CD14-positive monocyte (primary cell): ENCODE measurements at regions not wholly inside any gene's neighbourhood (a gene's known extent, or its start where the extent isn't known, plus 50 kb on each side); places are given as distances from the start of the nearest gene placed in this dataset.

ENCODE experiments used
- DNase-seq, 3 donors: peaks; one replicate each; pipeline ENCODE4 v3.0.0-alpha.2; 2011 to 2022
- H2AFZ ChIP-seq: 2 replicates; pipeline ENCODE4 v1.6.0; 2012; ENCODE audit warnings: mild to moderate bottlenecking, low read depth, low read length, inconsistent platforms; ENCODE audit not compliant: insufficient read depth, poor library complexity, severe bottlenecking
- H3K27ac ChIP-seq, 2 donors: 1 replicate in 1 of 2; 2 replicates in 1 of 2; pipeline ENCODE4 v1.5.1; 2012 to 2013; ENCODE audit warnings: low read length in 2 of 2, control low read depth in 1 of 2, inconsistent platforms in 1 of 2, low read depth in 1 of 2, mild to moderate bottlenecking in 1 of 2
- H3K27me3 ChIP-seq, 2 donors: one replicate each; pipeline versions ENCODE4 v1.6.0 to v1.6.1; 2011 to 2013; ENCODE audit warnings: low read length in 2 of 2; ENCODE audit not compliant: control insufficient read depth in 2 of 2, insufficient read depth in 2 of 2
- H3K36me3 ChIP-seq, 2 donors: replicated peaks in 1 of 2; 1 replicate in 1 of 2; 2 replicates in 1 of 2; pipeline versions ENCODE4 v1.5.1 to v1.6.1; 2012 to 2013; ENCODE audit warnings: low read length in 2 of 2, control low read depth in 1 of 2, inconsistent platforms in 1 of 2, mild to moderate bottlenecking in 1 of 2; ENCODE audit not compliant: insufficient read depth in 2 of 2, control insufficient read depth in 1 of 2
- H3K4me1 ChIP-seq, 2 donors: 1 replicate in 1 of 2; 2 replicates in 1 of 2; pipeline versions ENCODE4 v1.5.1 to v1.6.1; 2012 to 2013; ENCODE audit warnings: low read length in 2 of 2, control low read depth in 1 of 2, inconsistent platforms in 1 of 2, mild to moderate bottlenecking in 1 of 2, moderate library complexity in 1 of 2; ENCODE audit not compliant: insufficient read depth in 2 of 2, control insufficient read depth in 1 of 2
- H3K4me2 ChIP-seq: replicated peaks from 2 replicates; pipeline ENCODE3; 2012; ENCODE audit warnings: low read length, moderate library complexity, mild to moderate bottlenecking; ENCODE audit not compliant: poor library complexity, severe bottlenecking; ENCODE audit errors: extremely low read depth
- H3K4me3 ChIP-seq, 3 experiments: fragments of 200-600 bp in 1 of 3; sonication (generic) in 1 of 3; replicated peaks in 1 of 3; 1 replicate in 2 of 3; 2 replicates in 1 of 3; pipeline ENCODE4 v1.5.1; 2011 to 2013; ENCODE audit warnings: low read length in 3 of 3, mild to moderate bottlenecking in 3 of 3, control low read depth in 2 of 3, low read depth in 2 of 3, inconsistent platforms in 1 of 3, moderate library complexity in 1 of 3
- H3K79me2 ChIP-seq: 2 replicates; pipeline ENCODE4 v1.6.0; 2012; ENCODE audit warnings: mild to moderate bottlenecking, control low read depth, inconsistent platforms, low read length, moderate library complexity; ENCODE audit not compliant: insufficient read depth
- H3K9ac ChIP-seq: 2 replicates; pipeline ENCODE4 v1.6.0; 2017; ENCODE audit warnings: low read length, mild to moderate bottlenecking; ENCODE audit not compliant: insufficient read depth, poor library complexity, severe bottlenecking
- H3K9me3 ChIP-seq, 2 donors: replicated peaks in 1 of 2; 1 replicate in 1 of 2; 2 replicates in 1 of 2; pipeline versions ENCODE4 v1.5.1 to v1.6.1; 2012 to 2013; ENCODE audit warnings: low read length in 2 of 2, control low read depth in 1 of 2; ENCODE audit not compliant: control insufficient read depth in 1 of 2, insufficient read depth in 1 of 2
- H4K20me1 ChIP-seq: 2 replicates; pipeline ENCODE4 v1.6.0; 2012; ENCODE audit warnings: mild to moderate bottlenecking, low read length, control low read depth, moderate library complexity; ENCODE audit not compliant: insufficient read depth
- H3K27ac Mint-ChIP-seq, 7 donors: one replicate each; pipeline ENCODE4 v1.8.0; 2020; ENCODE audit warnings: mild to moderate bottlenecking in 7 of 7, mixed read lengths in 7 of 7, moderate library complexity in 6 of 7, inconsistent platforms in 2 of 7
- H3K27me3 Mint-ChIP-seq, 3 donors: one replicate each; pipeline ENCODE4 v1.8.0; 2021 to 2022; ENCODE audit warnings: low read depth in 3 of 3, mild to moderate bottlenecking in 3 of 3, mixed read lengths in 3 of 3, moderate library complexity in 3 of 3, inconsistent platforms in 1 of 3
- H3K36me3 Mint-ChIP-seq, 2 donors: one replicate each; pipeline ENCODE4 v1.8.0; 2020; ENCODE audit warnings: mixed read lengths in 2 of 2, inconsistent platforms in 1 of 2, mild to moderate bottlenecking in 1 of 2
- H3K4me1 Mint-ChIP-seq: one replicate; pipeline ENCODE4 v1.8.0; 2020; ENCODE audit warnings: mild to moderate bottlenecking, mixed read lengths
- H3K4me3 Mint-ChIP-seq, 2 donors: one replicate each; pipeline ENCODE4 v1.8.0; 2020; ENCODE audit warnings: mild to moderate bottlenecking in 2 of 2, mixed read lengths in 2 of 2, moderate library complexity in 1 of 2
- H3K9me3 Mint-ChIP-seq, 7 donors: one replicate each; pipeline ENCODE4 v1.8.0; 2020 to 2022; ENCODE audit warnings: mixed read lengths in 7 of 7, mild to moderate bottlenecking in 6 of 7, moderate library complexity in 6 of 7, inconsistent platforms in 2 of 7
- CTCF ChIP-seq: fragments of 200-600 bp; IDR thresholded peaks from one replicate; pipeline ENCODE4 v1.8.0; 2022; ENCODE audit warnings: antibody characterized with exemption, mild to moderate bottlenecking
- WGBS: methylation state at CpG from one replicate; pipeline ENCODE4 v1.1.5; 2013; ENCODE audit warnings: missing lambda C conversion rate; ENCODE audit not compliant: insufficient coverage; 5-methylcytosine and 5-hydroxymethylcytosine counted together
- intact Hi-C, 2 donors: fragments of 100-400 bp; cut with micrococcal nuclease; formaldehyde crosslinking; loops; one replicate each; pipeline versions ENCODE4 v1.15.0 to v1.15.1; 2023

- WGBS: 86% methylated on average over 1 of the region's 3 CpGs
- H3K4me2 ChIP-seq: no peak overlapping the region
- Mint-ChIP-seq H3K9me3 (peaks cover 0 to 5% (median 0%) of the 10 kb centered on the region in 7 donors), H3K4me3 (no peak overlapping the region), H3K27me3 (peaks cover 0 to 2% (median 0%) of the 10 kb centered on the region in 3 donors), H3K27ac (no peak overlapping the region), H3K4me1 (no peaks in the 10 kb centered on the region), H3K36me3 (no peaks in the 10 kb centered on the region)
- DNase-seq: no peak
- no peaks in the 10 kb centered on the region for H3K36me3 ChIP-seq
- H3K27me3 ChIP-seq: no peaks in the 10 kb centered on the region
- H3K9ac ChIP-seq: no peak overlapping the region
- no peak for TF ChIP-seq CTCF
- H3K4me3 ChIP-seq: no peak overlapping the region
- no peaks in the 10 kb centered on the region for H3K79me2 ChIP-seq
- H3K27ac ChIP-seq: no peak overlapping the region
- H2AFZ ChIP-seq: no peak overlapping the region
- no peaks in the 10 kb centered on the region for H3K4me1 ChIP-seq
- H4K20me1 ChIP-seq: no peaks in the 10 kb centered on the region
- intact Hi-C loops: no loop called here
- peaks cover 0 to 3% of the 10 kb centered on the region in 2 donors for H3K9me3 ChIP-seq
Measured at GRCh38 chr7:119929891-119930290, 343.1 kb upstream of the KCND2 start.

GRCh38 chr7:119931230-119931824 lies 341.6 kb upstream of the KCND2 start:
- DNase-seq: no peak
- H3K79me2 ChIP-seq: no peaks in the 10 kb centered on the region
- no peaks in the 10 kb centered on the region for H4K20me1 ChIP-seq
- no peaks in the 10 kb centered on the region for H3K27me3 ChIP-seq
- H3K4me2 ChIP-seq: no peak overlapping the region
- Mint-ChIP-seq H3K4me1 (no peaks in the 10 kb centered on the region), H3K9me3 (peaks cover 0 to 5% (median 0%) of the 10 kb centered on the region in 7 donors), H3K27me3 (peaks cover 0 to 2% (median 0%) of the 10 kb centered on the region in 3 donors), H3K4me3 (no peak overlapping the region), H3K36me3 (no peaks in the 10 kb centered on the region), H3K27ac (no peak overlapping the region)
- no CpG with 5 or more reads among the region's 1 CpG for WGBS
- H3K4me3 ChIP-seq: no peak overlapping the region
- no peaks in the 10 kb centered on the region for H3K36me3 ChIP-seq
- H3K27ac ChIP-seq: no peak overlapping the region
- intact Hi-C loops: no loop called here
- H3K9me3 ChIP-seq: peaks cover 0 to 3% of the 10 kb centered on the region in 2 donors
- H2AFZ ChIP-seq: no peak overlapping the region
- H3K4me1 ChIP-seq: no peaks in the 10 kb centered on the region
- no peak overlapping the region for H3K9ac ChIP-seq
- TF ChIP-seq CTCF: no peak
